Heart left ventricle (tissue), 16 donors: ENCODE measurements at regions not wholly inside any gene's neighbourhood (a gene's known extent, or its start where the extent isn't known, plus 50 kb on each side); places are given as distances from the start of the nearest gene placed in this dataset.
"Not testable (repeated sequence)": the region's sequence is repeated elsewhere in the genome, so short reads cannot be mapped to it uniquely, and the experiment has no call there.

Experiments used
- ATAC-seq, 4 donors: fragments of 200-7000 bp; cut with Tn5 transposase; one replicate each; pipeline ENCODE4 v1.9.1; 2020 to 2022; ENCODE audit warnings: moderate library complexity in 4 of 4, mild to moderate bottlenecking in 3 of 4, moderate number of reproducible peaks in 1 of 4
- DNase-seq, 5 donors: peaks; one replicate each; pipeline ENCODE4 v3.0.0-alpha.2; 2020
- H3K27ac ChIP-seq, 12 donors: fragments of 200-600 bp; sonication (generic) in 4 of 12; one replicate each; pipeline versions ENCODE4 v1.5.0 to v1.8.0; 2016 to 2022; ENCODE audit warnings: mild to moderate bottlenecking in 2 of 12
- H3K27me3 ChIP-seq, 9 donors: fragments of 200-600 bp; sonication (generic) in 2 of 9; one replicate each; pipeline versions ENCODE4 v1.5.1 to v1.8.0; 2016 to 2022; ENCODE audit warnings: mild to moderate bottlenecking in 3 of 9
- H3K36me3 ChIP-seq, 9 donors: fragments of 200-600 bp; sonication (generic) in 2 of 9; one replicate each; pipeline versions ENCODE4 v1.5.0 to v1.8.0; 2018 to 2022; ENCODE audit warnings: mild to moderate bottlenecking in 2 of 9
- H3K4me1 ChIP-seq, 12 donors: fragments of 200-600 bp; sonication (generic) in 4 of 12; one replicate each; pipeline versions ENCODE4 v1.5.0 to v1.8.0; 2016 to 2022; ENCODE audit warnings: mild to moderate bottlenecking in 3 of 12
- H3K4me3 ChIP-seq, 12 donors: fragments of 200-600 bp; sonication (generic) in 4 of 12; one replicate each; pipeline versions ENCODE4 v1.5.0 to v1.8.0; 2017 to 2022; ENCODE audit warnings: mild to moderate bottlenecking in 9 of 12, moderate library complexity in 4 of 12
- H3K9me3 ChIP-seq, 12 donors: fragments of 200-600 bp; sonication (generic) in 4 of 12; one replicate each; pipeline versions ENCODE4 v1.5.0 to v1.8.0; 2016 to 2022; ENCODE audit warnings: mild to moderate bottlenecking in 1 of 12
- POLR2A ChIP-seq, 2 donors: fragments of 450-650 bp; IDR thresholded peaks; one replicate each; pipeline ENCODE4 v1.6.1; 2017; ENCODE audit warnings: antibody characterized with exemption in 2 of 2, mild to moderate bottlenecking in 2 of 2, moderate library complexity in 2 of 2
- WGBS, 4 donors: extraction: QIAGEN DNeasy Blood & Tissue Kit in 2 of 4; methylation state at CpG; one replicate each; pipeline versions ENCODE4 v1.1.5 to v1.1.7; 2013 to 2018; 5-methylcytosine and 5-hydroxymethylcytosine counted together
- intact Hi-C, 10 donors: fragments of 100-400 bp; cut with DNase I; formaldehyde crosslinking; loops; one replicate each; pipeline versions ENCODE4 v1.11.1 to v1.14.2; 2022
- TF ChIP-seq, protein P1 (sequence below), 12 donors: fragments of 200-600 bp; sonication (generic) in 4 of 12; IDR thresholded peaks; one replicate each; pipeline versions ENCODE4 v1.5.0 to v1.8.0; 2018 to 2022; ENCODE audit warnings: antibody characterized with exemption in 12 of 12, mild to moderate bottlenecking in 5 of 12
- donor health status: ischemic (EF 13 %, LVEDD 7.1; RV severe dilation, severe dysfunction).
- donor health status: healthy with polysubstance abuse.
- donor health status: DM: no; HTN: yes; CAD: no.
- donor health status: DM: no; HTN: no; CAD: no.
- donor health status: ischemic (EF 25% LVEDD 6.9; RV normal size, moderate dysfunction).
- donor health status: ischemic (EF 25% LVEDD 5.7; RV mildly dilated, moderate dysfunction).
- donor health status: healthy.
- donor health status: DM: yes; HTN: yes; CAD: no.
- donor health status: ischemic (EF 35%, LVEDD 5.7; RV mildly dilated, moderate dysfunction).
- donor health status: nonischemic (EF 11% LVEDD 7.7; RV severe dilation, severe dysfunction).
- donor health status: DM: yes; HTN: yes; CAD: no.
- donor health status: PGD.
- donor health status: ischemic (EF 29% LVEDD 5.4; RV normal size, mild dysfunction).
- donor health status: nonischemic (EF 23%, LVEDD 6.1; RV moderate dilation, normal function).

GRCh38 chrX:101744085-101744484 lies 84.4 kb upstream of the ARMCX2 start:
- DNase-seq, result no peak
- no peak for ATAC-seq
- WGBS, 4 donors, result 43 to 58% (median 53%) methylated on average over 3 of the region's 3 CpGs
- TF ChIP-seq POLR2A (IDR thresholded peaks at IDR 0.05), result no peak
- TF ChIP-seq, protein P1, sequence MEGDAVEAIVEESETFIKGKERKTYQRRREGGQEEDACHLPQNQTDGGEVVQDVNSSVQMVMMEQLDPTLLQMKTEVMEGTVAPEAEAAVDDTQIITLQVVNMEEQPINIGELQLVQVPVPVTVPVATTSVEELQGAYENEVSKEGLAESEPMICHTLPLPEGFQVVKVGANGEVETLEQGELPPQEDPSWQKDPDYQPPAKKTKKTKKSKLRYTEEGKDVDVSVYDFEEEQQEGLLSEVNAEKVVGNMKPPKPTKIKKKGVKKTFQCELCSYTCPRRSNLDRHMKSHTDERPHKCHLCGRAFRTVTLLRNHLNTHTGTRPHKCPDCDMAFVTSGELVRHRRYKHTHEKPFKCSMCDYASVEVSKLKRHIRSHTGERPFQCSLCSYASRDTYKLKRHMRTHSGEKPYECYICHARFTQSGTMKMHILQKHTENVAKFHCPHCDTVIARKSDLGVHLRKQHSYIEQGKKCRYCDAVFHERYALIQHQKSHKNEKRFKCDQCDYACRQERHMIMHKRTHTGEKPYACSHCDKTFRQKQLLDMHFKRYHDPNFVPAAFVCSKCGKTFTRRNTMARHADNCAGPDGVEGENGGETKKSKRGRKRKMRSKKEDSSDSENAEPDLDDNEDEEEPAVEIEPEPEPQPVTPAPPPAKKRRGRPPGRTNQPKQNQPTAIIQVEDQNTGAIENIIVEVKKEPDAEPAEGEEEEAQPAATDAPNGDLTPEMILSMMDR (IDR thresholded peaks at IDR 0.05), result no peak
- no peaks in the 10 kb centered on the region for H3K4me1 ChIP-seq
- no peaks in the 10 kb centered on the region for H3K36me3 ChIP-seq
- intact Hi-C loops, result no loop called here
- no peak overlapping the region for H3K27ac ChIP-seq
- H3K4me3 ChIP-seq, result no peak overlapping the region
- no peaks in the 10 kb centered on the region for H3K9me3 ChIP-seq
- H3K27me3 ChIP-seq, result peaks cover 0 to 11% (median 0%) of the 10 kb centered on the region in 9 donors

DNA sequence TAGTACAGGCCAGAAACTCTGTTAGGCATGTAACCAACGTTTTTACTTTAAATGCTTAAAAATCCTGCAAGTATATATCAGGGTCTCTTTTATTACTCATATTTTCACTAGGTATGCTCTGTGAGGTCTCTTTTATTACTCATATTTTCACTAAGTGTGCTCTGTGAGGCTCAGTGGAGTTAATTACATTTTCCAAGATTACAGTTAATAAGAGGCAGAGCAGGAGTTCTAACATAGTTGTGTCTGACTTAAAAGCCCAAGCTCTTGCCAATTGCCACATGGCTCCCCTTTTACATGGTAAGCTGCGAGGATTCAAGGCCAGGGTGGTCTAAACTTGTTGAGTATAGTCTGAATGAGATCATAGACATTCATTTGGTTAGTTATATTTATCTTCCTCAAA lies 81.0 kb upstream of the ARMCX2 start:
- ATAC-seq, result no peak
- intact Hi-C loops, result no loop called here
- Histone ChIP-seq H3K27me3 (no peaks in the 10 kb centered on the region), H3K4me1 (no peaks in the 10 kb centered on the region), H3K36me3 (no peaks in the 10 kb centered on the region), H3K27ac (no peak overlapping the region), H3K4me3 (no peak overlapping the region), H3K9me3 (no peaks in the 10 kb centered on the region)
- DNase-seq, result no peak
- no peak for TF ChIP-seq POLR2A (IDR thresholded peaks at IDR 0.05)
- TF ChIP-seq, protein P1 (IDR thresholded peaks at IDR 0.05), result no peak
- WGBS, 4 donors, result 35 to 72% (median 49%) methylated on average over 2 of the region's 2 CpGs

- ATAC-seq, result not testable (repeated sequence)
These were observed 79.2 kb upstream of the ARMCX2 start for GRCh38 chrX:101738867-101739266.

GRCh38 chrX:101738411-101738810 lies 78.8 kb upstream of the ARMCX2 start:
- ATAC-seq, H3K27ac ChIP-seq, H3K27me3 ChIP-seq, H3K36me3 ChIP-seq, DNase-seq, H3K4me3 ChIP-seq, H3K4me1 ChIP-seq, intact Hi-C loops, H3K9me3 ChIP-seq: not testable (repeated sequence)
- 84 to 94% (median 90%) methylated on average over 10 to 14 of the region's 17 CpGs for WGBS, 4 donors

More at GRCh38 chrX:101738867-101739266, 79.2 kb upstream of the ARMCX2 start:
- H3K4me3 ChIP-seq, H3K9me3 ChIP-seq, H3K27me3 ChIP-seq, H3K4me1 ChIP-seq, H3K36me3 ChIP-seq, DNase-seq, intact Hi-C loops, H3K27ac ChIP-seq: not testable (repeated sequence)
- WGBS, 4 donors, result 87 to 96% (median 95%) methylated on average over 11 to 24 of the region's 24 CpGs

GRCh38 chrX:101736651-101737050 lies 77.0 kb upstream of the ARMCX2 start:
- WGBS, 4 donors, result 36 to 69% (median 45%) methylated on average over 1 of the region's 1 CpG
- ATAC-seq, result no peak
- TF ChIP-seq POLR2A (IDR thresholded peaks at IDR 0.05), result no peak
- TF ChIP-seq, protein P1 (IDR thresholded peaks at IDR 0.05), result no peak

More at GRCh38 chrX:101736651-101737050, 77.0 kb upstream of the ARMCX2 start:
- Histone ChIP-seq H3K9me3 (no peaks in the 10 kb centered on the region), H3K36me3 (no peaks in the 10 kb centered on the region), H3K4me1 (no peaks in the 10 kb centered on the region), H3K27me3 (no peaks in the 10 kb centered on the region), H3K27ac (no peak overlapping the region), H3K4me3 (no peak overlapping the region)
- intact Hi-C loops, result no loop called here
- DNase-seq, result no peak
